Tibial nerve (tissue), 3 donors: ENCODE measurements at regions not wholly inside any gene's neighbourhood (a gene's known extent, or its start where the extent isn't known, plus 50 kb on each side); places are given as distances from the start of the nearest gene placed in this dataset.

ENCODE experiments used
- POLR2A ChIP-seq, 2 donors: fragments of 450-650 bp; IDR thresholded peaks; one replicate each; pipeline ENCODE4 v1.6.1; 2017; ENCODE audit warnings: antibody characterized with exemption in 2 of 2, mild to moderate bottlenecking in 2 of 2, moderate library complexity in 2 of 2
- TF ChIP-seq, protein P1 (sequence below), 5 experiments: fragments of 200-600 bp in 3 of 5; fragments of 450-650 bp in 2 of 5; sonication (generic) in 3 of 5; IDR thresholded peaks; one replicate each; pipeline ENCODE4 v1.5.1; 2016 to 2019; ENCODE audit warnings: antibody characterized with exemption in 5 of 5, mild to moderate bottlenecking in 3 of 5, moderate library complexity in 2 of 5

- TF ChIP-seq, protein P1, sequence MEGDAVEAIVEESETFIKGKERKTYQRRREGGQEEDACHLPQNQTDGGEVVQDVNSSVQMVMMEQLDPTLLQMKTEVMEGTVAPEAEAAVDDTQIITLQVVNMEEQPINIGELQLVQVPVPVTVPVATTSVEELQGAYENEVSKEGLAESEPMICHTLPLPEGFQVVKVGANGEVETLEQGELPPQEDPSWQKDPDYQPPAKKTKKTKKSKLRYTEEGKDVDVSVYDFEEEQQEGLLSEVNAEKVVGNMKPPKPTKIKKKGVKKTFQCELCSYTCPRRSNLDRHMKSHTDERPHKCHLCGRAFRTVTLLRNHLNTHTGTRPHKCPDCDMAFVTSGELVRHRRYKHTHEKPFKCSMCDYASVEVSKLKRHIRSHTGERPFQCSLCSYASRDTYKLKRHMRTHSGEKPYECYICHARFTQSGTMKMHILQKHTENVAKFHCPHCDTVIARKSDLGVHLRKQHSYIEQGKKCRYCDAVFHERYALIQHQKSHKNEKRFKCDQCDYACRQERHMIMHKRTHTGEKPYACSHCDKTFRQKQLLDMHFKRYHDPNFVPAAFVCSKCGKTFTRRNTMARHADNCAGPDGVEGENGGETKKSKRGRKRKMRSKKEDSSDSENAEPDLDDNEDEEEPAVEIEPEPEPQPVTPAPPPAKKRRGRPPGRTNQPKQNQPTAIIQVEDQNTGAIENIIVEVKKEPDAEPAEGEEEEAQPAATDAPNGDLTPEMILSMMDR (IDR thresholded peaks at IDR 0.05): no peak
- no peak for TF ChIP-seq POLR2A (IDR thresholded peaks at IDR 0.05)
Measured at GRCh38 chr2:194725169-194725568, 931.9 kb upstream of the SLC39A10 start.
